Mucosa of descending colon (tissue), 3 donors: ENCODE measurements at regions not wholly inside any gene's neighbourhood (a gene's known extent, or its start where the extent isn't known, plus 50 kb on each side); places are given as distances from the start of the nearest gene placed in this dataset.

Source experiments
- ATAC-seq: fragments of 200-7000 bp; cut with Tn5 transposase; one replicate; pipeline ENCODE4 v1.9.1; 2020; ENCODE audit warnings: mild to moderate bottlenecking, moderate library complexity
- DNase-seq, 3 donors: peaks; one replicate each; pipeline ENCODE4 v3.0.0-alpha.2; 2020
- H3K36me3 ChIP-seq: fragments of 200-600 bp; one replicate; pipeline ENCODE4 v1.8.0; 2021; ENCODE audit warnings: low read depth, mild to moderate bottlenecking
- H3K4me1 ChIP-seq: fragments of 200-600 bp; one replicate; pipeline ENCODE4 v1.8.0; 2021; ENCODE audit warnings: low read depth, mild to moderate bottlenecking
- H3K4me3 ChIP-seq: fragments of 200-600 bp; one replicate; pipeline ENCODE4 v1.8.0; 2021; ENCODE audit warnings: mild to moderate bottlenecking
- H3K9me3 ChIP-seq: fragments of 200-600 bp; one replicate; pipeline ENCODE4 v1.8.0; 2021; ENCODE audit warnings: mild to moderate bottlenecking
- intact Hi-C, 2 donors: fragments of 100-400 bp; cut with DNase I in 1 of 2; cut with micrococcal nuclease in 1 of 2; formaldehyde crosslinking; loops; one replicate each; pipeline versions ENCODE4 v1.11.0 to v1.11.1; 2022; cut with DNase I, micrococcal nuclease
- TF ChIP-seq, protein P1 (sequence below): fragments of 200-600 bp; IDR thresholded peaks from one replicate; pipeline ENCODE4 v1.8.0; 2022; ENCODE audit warnings: antibody characterized with exemption, mild to moderate bottlenecking
- donor health status: DM: no; HTN: no; CAD: no; lungs with moderate emphysema.
- donor health status: DM: no; HTN: no; CAD: no.
- donor health status: DM: no; HTN: yes; CAD: no.

DNA sequence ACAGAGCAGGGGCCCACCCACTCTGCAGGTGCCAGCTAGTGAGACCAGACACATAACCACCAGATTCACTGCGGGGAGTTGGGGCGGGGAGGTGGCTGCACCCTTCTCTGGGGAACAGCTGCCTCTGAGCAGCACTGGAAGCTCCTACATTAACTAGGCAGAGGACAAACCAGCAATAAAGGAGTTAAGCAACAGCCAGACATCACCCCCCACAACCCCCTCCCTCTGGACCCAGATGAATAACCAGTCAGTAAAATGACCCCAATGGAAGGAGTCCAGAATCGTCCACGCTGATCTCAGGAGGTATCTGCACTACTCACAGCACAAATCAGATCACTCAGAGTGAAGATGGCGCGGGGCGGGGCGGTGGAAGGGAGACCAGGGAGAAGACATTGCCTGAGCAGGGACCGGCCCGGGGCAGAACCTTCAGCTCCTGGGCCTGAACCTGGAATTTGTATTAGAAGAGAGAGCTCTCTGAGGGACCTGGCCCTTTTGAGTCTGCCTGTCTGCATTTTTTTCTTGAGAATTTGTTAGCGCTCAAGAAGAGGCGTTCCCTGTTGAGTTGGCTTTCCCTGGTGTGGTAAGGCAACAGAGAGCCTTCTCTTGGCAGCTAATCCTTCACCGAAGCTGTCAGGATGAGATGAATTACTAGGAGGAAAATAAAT is 125.5 kb upstream of the NCAM1 start:
- TF ChIP-seq, protein P1, sequence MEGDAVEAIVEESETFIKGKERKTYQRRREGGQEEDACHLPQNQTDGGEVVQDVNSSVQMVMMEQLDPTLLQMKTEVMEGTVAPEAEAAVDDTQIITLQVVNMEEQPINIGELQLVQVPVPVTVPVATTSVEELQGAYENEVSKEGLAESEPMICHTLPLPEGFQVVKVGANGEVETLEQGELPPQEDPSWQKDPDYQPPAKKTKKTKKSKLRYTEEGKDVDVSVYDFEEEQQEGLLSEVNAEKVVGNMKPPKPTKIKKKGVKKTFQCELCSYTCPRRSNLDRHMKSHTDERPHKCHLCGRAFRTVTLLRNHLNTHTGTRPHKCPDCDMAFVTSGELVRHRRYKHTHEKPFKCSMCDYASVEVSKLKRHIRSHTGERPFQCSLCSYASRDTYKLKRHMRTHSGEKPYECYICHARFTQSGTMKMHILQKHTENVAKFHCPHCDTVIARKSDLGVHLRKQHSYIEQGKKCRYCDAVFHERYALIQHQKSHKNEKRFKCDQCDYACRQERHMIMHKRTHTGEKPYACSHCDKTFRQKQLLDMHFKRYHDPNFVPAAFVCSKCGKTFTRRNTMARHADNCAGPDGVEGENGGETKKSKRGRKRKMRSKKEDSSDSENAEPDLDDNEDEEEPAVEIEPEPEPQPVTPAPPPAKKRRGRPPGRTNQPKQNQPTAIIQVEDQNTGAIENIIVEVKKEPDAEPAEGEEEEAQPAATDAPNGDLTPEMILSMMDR, result no peak
- DNase-seq, result no peak
- no peaks in the 10 kb centered on the region for H3K4me1 ChIP-seq
- no peaks in the 10 kb centered on the region for H3K36me3 ChIP-seq
- H3K9me3 ChIP-seq, result no peaks in the 10 kb centered on the region
- no peak for ATAC-seq
- no peak overlapping the region for H3K4me3 ChIP-seq
- intact Hi-C loops, result no loop called here

DNA sequence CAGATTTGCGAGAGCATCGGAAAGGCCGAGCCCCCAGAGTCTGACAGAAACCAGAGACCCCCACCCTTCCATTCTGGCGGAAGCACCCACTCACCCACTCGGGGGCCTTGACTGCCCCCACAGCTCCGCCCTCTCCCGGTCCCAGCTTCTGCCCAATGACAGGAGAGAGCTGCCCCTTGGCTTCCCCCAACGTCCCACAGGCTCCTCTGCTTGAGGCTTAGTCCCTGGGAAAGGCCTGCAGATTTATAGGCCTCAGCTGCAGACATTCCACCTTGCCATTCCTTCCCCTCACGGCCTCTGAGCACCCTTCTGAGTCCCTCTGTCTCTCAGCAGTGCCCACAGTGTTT is 125.0 kb upstream of the NCAM1 start:
- DNase-seq (no peak), ATAC-seq (no peak)
- TF ChIP-seq, protein P1, result no peak
- Histone ChIP-seq H3K4me1 (no peaks in the 10 kb centered on the region), H3K9me3 (no peaks in the 10 kb centered on the region), H3K36me3 (no peaks in the 10 kb centered on the region), H3K4me3 (no peak overlapping the region)
- intact Hi-C loops, result no loop called here

DNA sequence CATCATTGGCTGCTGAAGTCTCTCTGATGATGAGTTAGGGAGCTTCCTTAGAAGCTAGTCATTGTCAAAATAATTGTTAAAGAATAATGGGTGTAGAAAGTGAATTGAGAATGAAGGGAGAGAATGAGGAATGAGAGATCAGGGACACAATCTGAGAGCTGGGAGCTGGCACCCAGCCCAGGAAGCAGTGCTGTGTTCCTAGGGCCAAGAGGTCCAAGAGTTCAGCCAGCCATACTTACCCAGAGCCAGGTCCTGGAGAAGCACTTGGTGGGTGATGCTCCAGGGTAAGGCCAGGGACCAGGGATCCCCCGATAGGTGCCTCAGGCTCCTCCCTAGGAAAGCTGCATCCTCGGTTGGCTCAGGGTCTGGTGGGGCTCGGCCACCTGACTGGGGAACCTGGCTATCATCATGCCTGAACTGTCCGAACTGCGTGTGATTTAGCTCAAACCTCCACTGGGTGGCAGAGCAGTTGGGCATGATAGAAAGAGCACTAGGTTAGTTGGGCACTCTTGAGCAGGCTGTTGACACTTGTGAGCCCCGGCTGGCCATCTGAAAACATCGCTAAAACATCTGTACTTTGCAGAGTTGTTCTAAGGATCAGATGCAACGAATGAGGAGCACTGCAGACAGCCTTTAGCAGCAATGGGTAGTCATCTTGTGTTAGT is 123.9 kb upstream of the NCAM1 start:
- Histone ChIP-seq H3K36me3 (no peaks in the 10 kb centered on the region), H3K4me1 (no peaks in the 10 kb centered on the region), H3K4me3 (no peak overlapping the region), H3K9me3 (no peaks in the 10 kb centered on the region)
- TF ChIP-seq, protein P1, result no peak
- no peak for ATAC-seq
- no peak for DNase-seq
- intact Hi-C loops, result no loop called here

DNA sequence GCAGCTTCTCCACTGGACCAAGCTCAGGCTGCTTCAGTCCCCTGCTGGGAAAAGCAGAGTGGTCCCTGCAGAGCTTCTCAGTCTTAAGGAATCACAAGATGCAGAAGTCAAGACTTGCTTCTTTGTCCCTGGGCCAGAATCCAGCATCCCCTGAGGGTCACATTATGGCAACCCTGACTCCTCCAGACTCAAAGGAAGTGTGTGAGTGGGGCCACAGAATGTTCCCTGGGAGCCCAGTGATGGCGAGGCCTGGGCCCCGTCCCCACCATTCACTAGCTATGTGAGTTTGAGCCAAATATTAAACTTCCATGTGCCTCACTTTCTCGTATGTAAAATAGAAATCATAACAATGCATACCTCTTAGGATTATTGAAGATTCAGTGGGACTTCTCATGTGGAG is 122.2 kb upstream of the NCAM1 start:
- no peaks in the 10 kb centered on the region for H3K4me1 ChIP-seq
- TF ChIP-seq, protein P1, result no peak
- no peaks in the 10 kb centered on the region for H3K9me3 ChIP-seq
- H3K36me3 ChIP-seq, result no peaks in the 10 kb centered on the region
- ATAC-seq (no peak), DNase-seq (no peak)
- H3K4me3 ChIP-seq, result no peak overlapping the region
- intact Hi-C loops, result no loop called here

DNA sequence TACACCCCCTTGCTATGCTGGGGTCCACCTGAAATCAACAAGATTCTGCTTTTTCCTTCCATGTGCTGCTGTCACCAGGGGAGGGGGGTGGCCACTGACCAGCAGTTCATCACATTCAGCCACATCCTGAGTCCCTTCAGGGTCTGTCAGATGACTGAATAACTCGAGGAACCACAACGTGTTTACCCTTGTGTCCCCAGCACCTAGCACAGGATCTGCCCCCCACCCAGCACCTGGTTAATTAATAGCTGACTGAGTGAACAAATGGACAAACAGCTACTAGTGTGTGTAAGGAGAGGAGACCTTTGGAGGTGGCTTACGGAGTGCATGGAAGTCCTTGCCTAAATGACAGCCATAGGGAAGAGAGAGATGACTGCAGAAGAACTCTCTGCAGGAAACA is 119.5 kb upstream of the NCAM1 start:
- no peaks in the 10 kb centered on the region for H3K36me3 ChIP-seq
- intact Hi-C loops, result no loop called here
- H3K9me3 ChIP-seq, result no peaks in the 10 kb centered on the region
- ATAC-seq (no peak), DNase-seq (no peak)
- no peak overlapping the region for H3K4me3 ChIP-seq
- TF ChIP-seq, protein P1, result no peak
- H3K4me1 ChIP-seq, result no peaks in the 10 kb centered on the region

DNA sequence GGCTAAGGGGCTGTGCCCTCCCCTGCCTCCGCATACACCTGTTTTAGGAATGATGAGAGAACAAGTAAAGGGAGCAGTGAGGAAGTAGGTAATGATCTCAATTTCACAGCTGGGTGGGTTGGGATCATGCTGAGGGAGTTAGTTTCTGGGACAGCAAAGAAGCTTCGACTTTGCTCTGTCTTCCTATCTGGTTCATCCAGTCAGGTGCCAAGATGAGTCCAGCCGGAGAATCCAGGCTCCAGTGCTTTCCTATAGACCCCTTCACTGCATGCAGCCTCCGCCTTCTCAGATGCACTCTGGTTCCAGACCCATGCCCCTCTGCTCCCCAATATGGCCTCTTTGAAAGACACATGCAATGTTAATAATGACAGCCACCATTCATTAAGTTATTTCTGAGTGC is 119.1 kb upstream of the NCAM1 start:
- Histone ChIP-seq H3K36me3 (no peaks in the 10 kb centered on the region), H3K4me3 (no peak overlapping the region), H3K9me3 (no peaks in the 10 kb centered on the region), H3K4me1 (no peaks in the 10 kb centered on the region)
- TF ChIP-seq, protein P1, result no peak
- ATAC-seq (no peak), DNase-seq (no peak)
- intact Hi-C loops, result no loop called here
